ENCODE measurements at regions not wholly inside any gene's neighbourhood (a gene's known extent, or its start where the extent isn't known, plus 50 kb on each side); places are given as distances from the start of the nearest gene placed in this dataset.

- no peak for TF ChIP-seq CTCF (IDR thresholded peaks at IDR 0.05; ENCODE audit: low read length)
- TF ChIP-seq EZH2 (IDR thresholded peaks at IDR 0.05; ENCODE audit: borderline replicate concordance, low read length): no peak
Observed at GRCh38 chr9:134236001-134236421, 71.6 kb upstream of the RNU6ATAC start.
